Activated T-cell treated with anti-CD3 and anti-CD28 coated beads, Interleukin-2, amount 50 U/mL, for 4 hours (primary cell): ENCODE measurements at regions not wholly inside any gene's neighbourhood (a gene's known extent, or its start where the extent isn't known, plus 50 kb on each side); places are given as distances from the start of the nearest gene placed in this dataset.
A peak's percentile ranks its signal among the peaks of the same experiment; 100 is the strongest.
"Not testable (repeated sequence)": the region's sequence is repeated elsewhere in the genome, so short reads cannot be mapped to it uniquely, and the experiment has no call there.

Source experiments
- ATAC-seq, 2 donors: fragments of 200-7000 bp; cut with Tn5 transposase; one replicate each; pipeline ENCODE4 v1.10.0; 2021
- DNase-seq: peaks from one replicate; pipeline ENCODE4 v3.0.0-alpha.2; 2020
- H3K27me3 Mint-ChIP-seq: one replicate; pipeline ENCODE4 v1.8.0; 2021; ENCODE audit warnings: low read depth, mixed read lengths
- H3K36me3 Mint-ChIP-seq: one replicate; pipeline ENCODE4 v1.8.0; 2022; ENCODE audit warnings: mixed read lengths; ENCODE audit not compliant: insufficient read depth
- H3K4me1 Mint-ChIP-seq: one replicate; pipeline ENCODE4 v1.8.0; 2021; ENCODE audit warnings: low read depth, mixed read lengths
- H3K4me3 Mint-ChIP-seq: one replicate; pipeline ENCODE4 v1.8.0; 2021; ENCODE audit warnings: mild to moderate bottlenecking, moderate library complexity, mixed read lengths
- H3K9me3 Mint-ChIP-seq: one replicate; pipeline ENCODE4 v1.8.0; 2021; ENCODE audit warnings: mixed read lengths

GRCh38 chr2:106020032-106020431 lies 174.1 kb downstream of the UXS1 start:
- Mint-ChIP-seq H3K36me3 (no peaks in the 10 kb centered on the region), H3K9me3 (no peaks in the 10 kb centered on the region), H3K4me1 (peaks cover 10% of the 10 kb centered on the region), H3K4me3 (no peak overlapping the region), H3K27me3 (no peaks in the 10 kb centered on the region)
- ATAC-seq: no peak
- no peak for DNase-seq

DNA sequence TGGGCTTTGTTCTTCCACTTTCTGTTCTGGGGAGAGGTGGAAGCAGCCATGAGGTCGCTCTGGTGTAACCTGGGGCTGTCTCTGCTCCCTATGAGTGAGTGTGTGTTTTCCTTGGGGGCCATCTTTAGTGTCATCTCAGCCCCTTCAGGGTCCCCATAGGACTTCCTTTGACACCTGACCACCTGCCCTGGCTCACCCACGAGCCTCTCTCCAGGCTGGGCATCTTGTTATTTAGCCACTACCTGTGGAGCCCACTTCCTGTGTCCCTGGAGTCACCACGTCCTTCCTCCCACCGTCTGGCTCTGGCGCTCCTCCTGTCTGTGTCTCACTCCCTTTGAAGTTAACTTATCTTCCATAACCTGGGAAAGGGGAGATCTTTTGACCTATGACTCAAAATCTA lies 176.0 kb downstream of the UXS1 start:
- Mint-ChIP-seq H3K36me3 (no peaks in the 10 kb centered on the region), H3K4me1 (peaks cover 10% of the 10 kb centered on the region), H3K27me3 (no peaks in the 10 kb centered on the region), H3K9me3 (no peaks in the 10 kb centered on the region), H3K4me3 (no peak overlapping the region)
- no peak for DNase-seq
- no peak for ATAC-seq

DNA sequence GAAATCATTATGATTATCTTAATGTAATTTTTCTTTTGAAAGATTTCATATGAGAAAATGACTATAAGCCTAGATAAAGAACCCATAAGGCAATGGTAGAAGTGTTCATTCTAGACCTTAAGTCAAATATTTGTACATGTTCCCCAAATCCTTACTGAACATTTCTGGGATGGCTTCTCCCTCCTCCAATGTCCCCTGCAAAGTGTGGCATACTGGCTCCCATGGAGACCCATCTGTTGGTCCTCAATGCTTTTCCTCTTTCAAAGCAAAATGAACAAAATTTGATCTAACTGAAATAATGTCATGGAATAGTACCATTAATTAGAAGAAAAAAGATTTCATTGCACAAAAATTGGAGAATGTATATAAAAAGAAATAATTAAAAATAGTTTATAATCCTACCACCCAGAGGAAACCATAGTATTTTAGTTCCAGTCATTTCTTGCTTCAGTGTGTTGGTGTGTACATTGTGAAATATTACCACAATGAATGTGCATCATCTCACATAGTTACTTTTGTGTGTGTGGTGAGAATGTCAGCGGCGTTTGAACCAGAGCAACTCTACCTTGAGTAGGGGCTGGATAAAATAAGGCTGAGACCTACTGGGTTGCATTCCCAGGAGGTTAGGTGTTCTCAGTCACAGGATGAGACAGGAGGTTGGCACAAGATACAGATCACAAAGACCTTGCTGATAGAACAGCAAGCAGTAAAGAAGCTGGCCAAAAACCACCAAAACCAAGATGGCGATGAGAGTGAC lies 181.3 kb downstream of the UXS1 start:
- H3K4me3 Mint-ChIP-seq: no peak overlapping the region
- DNase-seq (no peak), ATAC-seq (no peak)
- peaks cover 7% of the 10 kb centered on the region for H3K4me1 Mint-ChIP-seq
- H3K36me3 Mint-ChIP-seq: no peaks in the 10 kb centered on the region
- H3K9me3 Mint-ChIP-seq: peaks cover 9% of the 10 kb centered on the region
- H3K27me3 Mint-ChIP-seq: no peaks in the 10 kb centered on the region

DNA sequence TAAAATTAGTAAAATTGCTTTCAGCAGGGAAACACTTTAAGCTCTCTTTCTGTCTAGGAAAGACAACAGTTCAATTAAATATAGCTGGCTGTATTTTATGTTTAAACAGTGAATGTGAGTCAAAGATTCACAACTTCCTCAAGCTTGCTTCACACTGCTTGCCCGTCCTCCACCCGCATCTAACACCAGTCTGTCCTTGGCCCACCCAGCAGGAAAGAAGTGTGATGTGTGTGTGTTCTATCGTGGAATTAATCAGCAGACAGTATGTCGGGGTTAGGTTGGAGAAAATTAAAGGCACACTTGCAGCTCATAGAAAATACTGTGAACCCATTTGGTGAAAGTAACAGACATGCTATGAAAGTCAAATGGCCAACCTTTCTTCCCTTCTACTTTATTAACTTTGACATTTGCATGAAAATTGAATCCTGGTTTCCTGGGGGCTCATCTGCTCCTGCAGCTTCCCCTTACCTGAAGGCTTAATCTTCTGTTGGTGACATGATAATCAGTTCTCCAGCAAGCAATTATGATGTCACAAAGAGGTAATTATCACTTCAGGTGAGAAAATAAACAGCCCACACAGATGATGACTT lies 182.0 kb downstream of the UXS1 start:
- Mint-ChIP-seq H3K9me3 (peaks cover 13% of the 10 kb centered on the region), H3K27me3 (no peaks in the 10 kb centered on the region), H3K36me3 (peaks cover under 1% of the 10 kb centered on the region), H3K4me3 (no peak overlapping the region), H3K4me1 (peaks cover 6% of the 10 kb centered on the region)
- DNase-seq (no peak), ATAC-seq (no peak)

DNA sequence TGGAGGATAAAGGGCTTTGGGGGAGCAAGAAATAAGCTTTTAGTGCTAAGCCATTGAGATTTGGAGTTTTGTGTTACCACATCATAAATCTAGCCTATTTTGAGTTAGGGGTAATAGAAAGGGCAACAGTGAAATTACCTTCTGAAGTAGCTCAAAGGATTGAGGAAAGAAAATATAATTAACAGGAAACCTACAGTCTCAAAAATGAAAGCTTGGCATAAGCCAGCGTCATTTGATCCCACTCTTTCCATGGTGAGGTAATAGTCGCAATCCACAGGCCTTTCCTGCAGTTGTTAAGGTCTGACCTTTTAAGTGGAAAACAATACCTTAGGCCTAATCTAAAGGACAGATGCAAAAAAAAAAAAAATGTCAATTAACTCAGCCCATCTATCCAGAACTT lies 182.7 kb downstream of the UXS1 start:
- H3K36me3 Mint-ChIP-seq: peaks cover 6% of the 10 kb centered on the region
- no peak for ATAC-seq
- no peaks in the 10 kb centered on the region for H3K27me3 Mint-ChIP-seq
- no peak overlapping the region for H3K4me3 Mint-ChIP-seq
- peaks cover 6% of the 10 kb centered on the region for H3K4me1 Mint-ChIP-seq
- DNase-seq: no peak
- peaks cover 19% of the 10 kb centered on the region for H3K9me3 Mint-ChIP-seq

DNA sequence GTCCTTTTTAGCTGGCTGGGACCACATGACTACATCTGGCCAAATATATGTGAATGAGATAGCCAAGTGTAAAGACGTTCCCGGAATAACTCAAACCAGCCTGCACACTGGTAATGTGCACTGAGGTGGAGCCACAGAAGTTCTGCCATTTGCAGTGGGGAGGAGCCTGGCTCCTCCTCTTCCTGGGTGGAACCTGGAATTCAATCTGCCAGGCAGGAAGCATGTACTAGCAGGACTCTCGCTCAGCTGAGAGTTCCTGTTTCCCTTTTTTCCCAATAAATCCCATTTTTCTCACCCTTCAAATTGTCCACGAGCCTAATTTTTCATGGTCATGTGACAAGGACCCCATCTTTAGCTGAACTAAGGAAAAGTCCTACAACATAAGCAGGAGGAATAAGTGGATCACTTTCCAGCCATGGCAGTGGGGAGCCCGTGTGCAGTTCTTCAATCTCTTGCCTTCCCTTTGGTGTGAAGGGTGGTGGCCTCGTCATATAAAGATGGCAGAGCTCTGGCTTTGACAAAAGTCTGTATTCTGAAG lies 183.2 kb downstream of the UXS1 start:
- Mint-ChIP-seq H3K4me3 (no peak overlapping the region), H3K36me3 (peaks cover 6% of the 10 kb centered on the region), H3K27me3 (no peaks in the 10 kb centered on the region), H3K9me3 (peaks cover 24% of the 10 kb centered on the region), H3K4me1 (peaks cover 6% of the 10 kb centered on the region)
- DNase-seq (no peak), ATAC-seq (no peak)

- ATAC-seq (no peak), DNase-seq (no peak)
- Mint-ChIP-seq H3K36me3 (peaks cover 10% of the 10 kb centered on the region), H3K4me3 (no peak overlapping the region), H3K4me1 (peaks cover 3% of the 10 kb centered on the region), H3K9me3 (peaks cover 38% of the 10 kb centered on the region), H3K27me3 (no peaks in the 10 kb centered on the region)
Observed at GRCh38 chr2:106009096-106009495, 185.0 kb downstream of the UXS1 start.

DNA sequence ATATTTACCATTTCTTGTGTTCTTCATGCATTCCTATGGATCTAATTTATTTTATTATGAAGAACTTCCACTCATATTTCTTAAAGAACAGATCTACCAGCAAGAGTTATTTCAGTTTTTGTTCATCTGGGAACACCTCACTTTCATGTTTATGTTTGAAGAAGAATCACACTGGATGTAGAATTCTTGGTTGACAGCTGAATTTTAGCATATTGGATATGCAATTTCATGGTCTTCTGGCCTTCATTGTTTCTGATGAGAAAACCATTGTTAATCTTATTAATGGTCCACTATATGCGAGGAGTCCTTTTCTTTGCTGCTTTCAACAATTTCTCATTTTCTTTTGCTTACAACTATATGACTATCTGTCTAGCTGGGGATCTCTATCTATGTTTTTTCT lies 189.2 kb downstream of the UXS1 start:
- peaks cover 10% of the 10 kb centered on the region for H3K36me3 Mint-ChIP-seq
- no peaks in the 10 kb centered on the region for H3K27me3 Mint-ChIP-seq
- no peaks in the 10 kb centered on the region for H3K4me1 Mint-ChIP-seq
- peaks cover 52% of the 10 kb centered on the region for H3K9me3 Mint-ChIP-seq
- H3K4me3 Mint-ChIP-seq: no peak overlapping the region
- DNase-seq: no peak
- no peak for ATAC-seq

DNA sequence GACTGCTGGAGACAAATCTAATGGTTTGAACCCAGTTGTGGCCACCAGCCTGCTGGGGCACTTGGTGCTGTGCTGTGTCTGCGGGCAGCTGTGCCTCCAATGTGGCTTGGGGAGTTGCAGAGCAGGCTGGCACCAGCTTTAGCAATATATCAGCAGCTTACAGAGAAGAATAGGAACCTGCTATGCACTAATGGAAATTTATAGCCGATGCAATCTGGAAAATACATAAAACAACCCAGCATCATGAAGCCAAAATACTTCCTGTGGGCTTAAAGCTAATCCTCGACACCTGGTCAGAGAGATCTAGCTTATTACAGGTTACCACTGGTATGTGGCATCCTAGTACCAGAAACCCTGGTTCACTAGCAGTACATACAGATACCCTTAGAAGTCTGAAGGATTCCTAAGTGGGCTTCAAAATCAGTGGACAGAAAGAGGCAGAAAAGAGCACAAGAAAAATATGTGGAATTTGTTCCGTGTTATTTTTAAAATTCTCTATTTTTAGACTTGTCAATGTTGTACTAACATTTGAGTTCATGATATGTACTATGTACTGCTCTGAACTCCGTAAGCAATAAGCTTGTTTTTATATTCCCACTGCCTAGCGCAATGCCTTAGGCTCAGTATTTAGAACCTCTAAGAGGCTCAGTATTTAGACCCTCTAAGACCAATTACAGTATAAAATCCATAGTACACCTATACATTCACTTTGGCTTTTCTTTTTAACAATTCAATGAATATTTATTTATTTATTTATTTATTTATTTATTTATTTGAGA lies 194.7 kb downstream of the UXS1 start:
- peaks cover 3% of the 10 kb centered on the region for H3K4me1 Mint-ChIP-seq
- H3K9me3 Mint-ChIP-seq: peaks cover 35% of the 10 kb centered on the region
- no peak overlapping the region for H3K4me3 Mint-ChIP-seq
- peaks cover 2% of the 10 kb centered on the region for H3K36me3 Mint-ChIP-seq
- H3K27me3 Mint-ChIP-seq: no peaks in the 10 kb centered on the region
- ATAC-seq: no peak
- no peak for DNase-seq

DNA sequence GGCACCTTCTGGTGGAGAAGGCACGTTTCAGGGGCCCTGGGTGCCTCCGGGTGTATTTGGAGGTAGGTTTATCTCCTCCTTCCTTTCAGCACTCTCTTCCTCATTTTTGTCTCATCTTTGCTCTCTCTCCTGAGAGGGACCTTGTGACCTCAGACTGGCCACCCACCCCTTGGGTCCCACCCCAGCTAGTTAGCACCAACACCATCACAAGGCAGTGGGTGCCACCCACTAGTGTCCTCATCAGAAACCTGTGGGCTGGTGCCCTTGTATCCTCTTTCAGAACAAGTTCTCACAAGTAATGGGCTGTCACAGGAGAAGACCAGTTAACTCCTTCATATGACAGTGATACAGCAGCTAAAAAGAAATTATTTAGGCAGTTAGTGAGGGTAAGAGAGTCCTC lies 196.4 kb downstream of the UXS1 start:
- ATAC-seq (no peak), DNase-seq (no peak)
- Mint-ChIP-seq H3K9me3 (peaks cover 42% of the 10 kb centered on the region), H3K27me3 (no peaks in the 10 kb centered on the region), H3K4me1 (peaks cover 11% of the 10 kb centered on the region), H3K4me3 (no peak overlapping the region), H3K36me3 (peaks cover 2% of the 10 kb centered on the region)

- H3K36me3 Mint-ChIP-seq: peaks cover 12% of the 10 kb centered on the region
- DNase-seq: no peak
- H3K4me3 Mint-ChIP-seq: no peak overlapping the region
- ATAC-seq: no peak
- H3K9me3 Mint-ChIP-seq: peaks cover 39% of the 10 kb centered on the region
- no peaks in the 10 kb centered on the region for H3K27me3 Mint-ChIP-seq
- H3K4me1 Mint-ChIP-seq: peaks cover 48% of the 10 kb centered on the region
Observed at GRCh38 chr2:105990624-105991023, 203.5 kb downstream of the UXS1 start.

GRCh38 chr2:105989803-105990202 lies 204.3 kb downstream of the UXS1 start:
- DNase-seq, H3K27me3 Mint-ChIP-seq, H3K4me3 Mint-ChIP-seq, ATAC-seq: not testable (repeated sequence)
- peaks cover 35% of the 10 kb centered on the region for H3K9me3 Mint-ChIP-seq
- H3K36me3 Mint-ChIP-seq: peaks cover 12% of the 10 kb centered on the region
- H3K4me1 Mint-ChIP-seq: peaks cover 54% of the 10 kb centered on the region

DNA sequence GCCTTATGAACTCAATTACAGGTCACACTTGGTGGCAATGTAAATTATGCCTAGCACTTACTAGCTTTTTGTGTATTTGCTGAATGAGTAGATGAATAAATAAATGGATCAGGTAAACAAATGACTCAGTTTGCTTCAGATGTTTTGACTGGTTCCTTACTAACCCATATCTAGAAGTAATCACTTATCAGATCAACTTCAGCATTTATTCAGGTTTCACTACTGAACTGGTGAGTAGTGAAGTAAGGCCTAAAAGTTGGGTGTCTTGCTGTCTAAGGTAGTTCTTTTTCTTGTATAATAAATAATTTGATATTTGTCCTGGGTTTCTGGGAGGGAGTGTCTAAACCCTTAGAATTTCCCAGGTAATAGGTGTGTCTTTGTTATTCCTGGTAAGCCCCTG lies 205.0 kb downstream of the UXS1 start:
- Mint-ChIP-seq H3K4me3 (no peak overlapping the region), H3K36me3 (peaks cover 10% of the 10 kb centered on the region), H3K27me3 (no peaks in the 10 kb centered on the region), H3K9me3 (peaks cover 27% of the 10 kb centered on the region), H3K4me1 (peaks cover 52% of the 10 kb centered on the region)
- no peak for DNase-seq
- peak in 1 of 2 donors; percentile 37 for ATAC-seq

DNA sequence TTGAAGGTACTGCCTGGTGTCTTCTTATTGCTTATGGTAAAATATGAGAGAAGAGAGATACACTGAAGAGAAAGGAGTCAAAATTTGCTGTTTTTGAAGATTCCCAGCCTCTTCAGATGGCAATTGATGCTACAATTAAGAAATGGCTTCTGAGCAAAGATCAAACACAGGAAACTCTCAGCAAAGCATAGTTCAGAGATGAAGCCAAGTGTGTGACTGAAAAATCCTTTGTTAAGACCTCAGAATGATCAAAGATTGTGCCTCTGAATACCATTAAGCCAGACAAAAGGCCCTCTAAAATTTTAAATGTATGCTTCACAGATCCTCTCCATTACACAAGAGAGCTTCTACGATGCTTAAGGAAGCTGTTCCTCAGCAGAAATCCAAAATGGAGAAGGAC lies 216.3 kb downstream of the UXS1 start:
- DNase-seq: no peak
- ATAC-seq: no peak
- Mint-ChIP-seq H3K36me3 (no peaks in the 10 kb centered on the region), H3K4me3 (no peak overlapping the region), H3K27me3 (no peaks in the 10 kb centered on the region), H3K9me3 (no peaks in the 10 kb centered on the region), H3K4me1 (peaks cover 31% of the 10 kb centered on the region)
